GM12873 (cell line): ENCODE measurements at regions not wholly inside any gene's neighbourhood (a gene's known extent, or its start where the extent isn't known, plus 50 kb on each side); places are given as distances from the start of the nearest gene placed in this dataset.

Experiments used
- TF ChIP-seq, protein P1 (sequence below): IDR thresholded peaks from 2 replicates; pipeline ENCODE4 v1.5.1; 2012; ENCODE audit warnings: low read depth, mild to moderate bottlenecking, moderate library complexity, low read length, control low read depth; ENCODE audit not compliant: insufficient read depth; ENCODE audit errors: missing control alignments

DNA sequence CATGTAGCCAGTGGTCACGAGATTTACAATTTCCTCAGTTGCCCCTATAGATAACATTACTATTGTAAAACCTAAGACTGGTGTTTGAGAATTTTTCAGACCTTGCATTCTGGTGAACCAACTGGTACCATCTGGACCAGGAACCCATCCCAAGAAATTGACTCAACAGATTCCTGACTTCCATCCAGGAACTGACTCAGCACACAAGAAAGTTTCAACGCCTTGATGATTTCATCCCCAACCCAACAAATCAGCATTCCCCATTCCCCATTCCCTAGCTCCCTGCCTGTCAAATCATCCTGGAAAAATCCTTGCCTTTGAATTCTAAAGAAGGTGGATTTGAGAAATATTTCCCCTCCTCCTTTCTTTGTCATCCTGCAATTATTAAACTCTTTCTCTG is 529.8 kb upstream of the PRMT6 start:
- TF ChIP-seq, protein P1, sequence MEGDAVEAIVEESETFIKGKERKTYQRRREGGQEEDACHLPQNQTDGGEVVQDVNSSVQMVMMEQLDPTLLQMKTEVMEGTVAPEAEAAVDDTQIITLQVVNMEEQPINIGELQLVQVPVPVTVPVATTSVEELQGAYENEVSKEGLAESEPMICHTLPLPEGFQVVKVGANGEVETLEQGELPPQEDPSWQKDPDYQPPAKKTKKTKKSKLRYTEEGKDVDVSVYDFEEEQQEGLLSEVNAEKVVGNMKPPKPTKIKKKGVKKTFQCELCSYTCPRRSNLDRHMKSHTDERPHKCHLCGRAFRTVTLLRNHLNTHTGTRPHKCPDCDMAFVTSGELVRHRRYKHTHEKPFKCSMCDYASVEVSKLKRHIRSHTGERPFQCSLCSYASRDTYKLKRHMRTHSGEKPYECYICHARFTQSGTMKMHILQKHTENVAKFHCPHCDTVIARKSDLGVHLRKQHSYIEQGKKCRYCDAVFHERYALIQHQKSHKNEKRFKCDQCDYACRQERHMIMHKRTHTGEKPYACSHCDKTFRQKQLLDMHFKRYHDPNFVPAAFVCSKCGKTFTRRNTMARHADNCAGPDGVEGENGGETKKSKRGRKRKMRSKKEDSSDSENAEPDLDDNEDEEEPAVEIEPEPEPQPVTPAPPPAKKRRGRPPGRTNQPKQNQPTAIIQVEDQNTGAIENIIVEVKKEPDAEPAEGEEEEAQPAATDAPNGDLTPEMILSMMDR = no peak

DNA sequence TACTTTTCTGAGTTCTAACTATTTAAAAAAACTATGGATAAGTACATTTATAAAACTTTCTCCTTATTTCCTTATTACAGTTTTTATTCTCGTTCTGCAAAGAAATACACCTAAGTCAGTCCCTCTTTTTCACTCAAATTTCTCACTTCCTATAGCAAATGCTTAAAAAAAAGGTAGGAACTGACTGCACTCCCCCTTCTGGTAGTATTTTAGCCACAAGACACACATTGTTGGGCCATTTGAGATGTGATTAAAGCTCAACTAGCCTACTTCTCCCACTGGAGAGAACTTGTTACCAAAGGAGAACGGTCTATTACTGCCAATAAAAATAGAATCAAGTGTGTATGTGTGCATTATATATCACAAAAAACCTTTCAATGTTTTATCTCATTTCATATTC is 521.9 kb upstream of the PRMT6 start:
- TF ChIP-seq, protein P1 = no peak

DNA sequence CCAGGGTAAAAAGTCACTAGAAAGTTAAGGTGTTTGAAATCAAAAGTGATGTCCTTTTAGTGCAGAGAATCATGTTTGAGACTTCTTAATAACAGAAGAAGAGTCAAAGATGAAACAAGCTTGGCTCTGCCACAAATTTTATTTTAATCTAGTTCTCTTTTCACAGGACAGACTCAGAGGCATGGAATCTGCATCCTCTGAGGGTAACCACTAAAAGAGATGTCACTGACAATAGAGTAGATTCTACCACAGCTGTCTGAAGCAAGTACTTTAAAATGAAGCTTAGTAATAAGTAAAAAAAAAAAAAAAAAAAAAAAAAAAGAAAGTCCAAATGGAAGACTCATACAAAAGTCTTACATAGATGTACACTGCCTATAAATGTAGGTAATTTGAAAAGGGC is 519.7 kb upstream of the PRMT6 start:
- TF ChIP-seq, protein P1 = no peak

DNA sequence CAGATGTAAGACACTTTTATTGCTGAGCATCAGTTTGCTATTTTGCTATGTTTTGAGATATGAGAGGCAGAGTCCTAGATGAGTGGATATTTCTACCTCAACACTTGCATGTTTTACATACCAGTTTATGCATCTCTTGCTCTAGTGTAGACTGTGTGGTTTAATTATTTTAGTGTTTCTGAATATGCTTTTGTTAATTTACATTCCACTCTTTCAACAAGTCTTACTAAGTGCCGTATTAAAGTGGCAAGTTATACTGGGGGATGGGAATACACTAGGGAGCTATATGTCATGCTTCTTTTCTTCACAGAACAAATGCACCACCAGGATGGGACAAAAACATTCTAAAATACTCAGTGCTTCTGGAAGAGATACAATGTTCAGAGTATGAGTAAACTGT is 507.7 kb upstream of the PRMT6 start:
- TF ChIP-seq, protein P1 = no peak

DNA sequence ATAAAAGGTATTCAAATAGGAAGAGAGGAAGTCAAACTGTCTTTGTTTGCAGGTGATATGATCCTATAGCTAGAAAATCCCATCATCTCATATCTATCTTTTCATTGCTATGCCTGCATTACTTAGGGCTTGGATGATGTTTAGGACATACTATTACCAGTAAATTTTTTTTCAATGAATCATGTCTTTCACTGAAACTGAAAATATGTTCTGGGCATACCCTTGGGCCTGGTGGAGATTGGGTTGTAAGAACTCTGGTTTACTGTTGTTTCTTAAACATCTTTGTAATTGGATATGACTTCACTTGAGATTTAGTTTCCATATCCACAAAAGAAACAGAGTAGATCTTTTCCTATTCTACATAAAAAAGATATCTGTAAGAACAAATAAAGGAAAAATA is 502.2 kb upstream of the PRMT6 start:
- TF ChIP-seq, protein P1 = no peak

DNA sequence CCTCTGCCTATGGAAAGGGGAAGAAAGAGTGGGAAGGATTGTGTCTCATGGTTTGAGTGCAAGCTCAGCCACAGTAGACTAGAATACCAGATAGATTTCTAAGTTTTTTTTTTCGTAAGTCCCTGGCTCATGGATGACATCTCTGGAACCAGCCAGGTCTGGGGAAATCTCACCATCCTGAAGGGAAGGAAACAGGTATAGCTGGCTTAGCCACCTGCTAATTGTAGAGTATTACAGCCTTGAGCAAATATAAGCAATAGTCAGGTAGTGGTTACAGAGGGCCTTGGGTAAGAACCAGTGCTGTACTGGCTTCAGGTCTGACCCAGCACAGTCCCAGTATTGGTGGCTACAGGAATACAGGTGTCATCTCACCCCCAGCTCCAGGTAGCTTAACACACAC is 500.9 kb upstream of the PRMT6 start:
- TF ChIP-seq, protein P1 = no peak

DNA sequence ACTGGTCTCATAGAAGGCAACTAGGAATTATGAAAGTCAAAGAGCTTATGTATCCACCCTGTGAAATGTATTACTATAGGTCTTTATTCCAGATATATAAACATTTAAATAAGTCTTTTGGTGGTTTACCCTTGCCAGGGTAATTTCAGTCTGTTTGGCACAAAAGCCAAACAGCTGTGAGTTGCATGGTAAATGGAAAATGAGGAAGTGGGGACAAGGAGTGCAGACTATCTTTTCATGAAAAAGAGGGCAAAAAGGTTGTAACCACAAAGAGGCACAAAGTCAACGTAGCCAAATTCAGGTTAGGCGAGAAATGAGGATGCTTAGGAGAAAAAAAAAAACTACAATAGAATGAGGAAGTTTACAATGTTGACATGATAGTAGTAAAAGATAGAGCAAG is 492.3 kb upstream of the PRMT6 start:
- TF ChIP-seq, protein P1 = no peak
